Left ventricle myocardium superior (tissue), 1 donor: ENCODE measurements at regions not wholly inside any gene's neighbourhood (a gene's known extent, or its start where the extent isn't known, plus 50 kb on each side); places are given as distances from the start of the nearest gene placed in this dataset.
"Not testable (repeated sequence)": the region's sequence is repeated elsewhere in the genome, so short reads cannot be mapped to it uniquely, and the experiment has no call there.

Experiments used
- ATAC-seq: fragments of 200-7000 bp; cut with Tn5 transposase; one replicate; pipeline ENCODE4 v1.9.1; 2020; ENCODE audit warnings: mild to moderate bottlenecking, moderate library complexity
- DNase-seq: peaks from one replicate; pipeline ENCODE4 v3.0.0-alpha.2; 2020
- intact Hi-C: fragments of 100-400 bp; cut with micrococcal nuclease; formaldehyde crosslinking; loops from one replicate; pipeline ENCODE4 v1.11.0; 2022
- donor health status: DM: no; HTN: yes; CAD: no; lungs with severe emphysema.

- DNase-seq = peak; percentile 92
- ATAC-seq = peak; percentile 99
- intact Hi-C loops = no loop called here
Measured at GRCh38 chr5:67648201-67648671, 451.6 kb upstream of the CD180 start.

GRCh38 chr5:67647772-67648171 lies 451.2 kb upstream of the CD180 start:
- intact Hi-C loops = no loop called here
- DNase-seq (no peak), ATAC-seq (no peak)

GRCh38 chr5:67644221-67644920 lies 447.8 kb upstream of the CD180 start:
- no peak for ATAC-seq
- DNase-seq = no peak
- intact Hi-C loops = no loop called here

- DNase-seq (no peak), ATAC-seq (no peak)
- intact Hi-C loops = no loop called here
Measured at GRCh38 chr5:67643536-67643935, 446.9 kb upstream of the CD180 start.

GRCh38 chr5:67639976-67640375 lies 443.4 kb upstream of the CD180 start:
- intact Hi-C loops = no loop called here
- peak; percentile 27 for ATAC-seq
- no peak for DNase-seq

- intact Hi-C loops = no loop called here
- peak; percentile 52 for DNase-seq
- peak; percentile 17 for ATAC-seq
Measured at GRCh38 chr5:67639313-67639712, 442.7 kb upstream of the CD180 start.

- intact Hi-C loops = no loop called here
- DNase-seq (peak; percentile 30), ATAC-seq (peak; percentile 57)
Measured at GRCh38 chr5:67636850-67637524, 440.4 kb upstream of the CD180 start.

- intact Hi-C loops = no loop called here
- DNase-seq = peak; percentile 85
- peak; percentile 91 for ATAC-seq
Measured at GRCh38 chr5:67636091-67636490, 439.5 kb upstream of the CD180 start.

GRCh38 chr5:67627079-67627478 lies 430.5 kb upstream of the CD180 start:
- intact Hi-C loops, ATAC-seq, DNase-seq: not testable (repeated sequence)

GRCh38 chr5:67623078-67623477 lies 426.5 kb upstream of the CD180 start:
- peak; percentile 74 for ATAC-seq

GRCh38 chr5:67620424-67621397 lies 424.1 kb upstream of the CD180 start:
- intact Hi-C loops = no loop called here
- no peak for ATAC-seq

More at GRCh38 chr5:67623078-67623477, 426.5 kb upstream of the CD180 start:
- no peak for DNase-seq
- intact Hi-C loops = no loop called here

GRCh38 chr5:67619636-67620035 lies 423.0 kb upstream of the CD180 start:
- intact Hi-C loops = no loop called here
- no peak for DNase-seq
- no peak for ATAC-seq

More at GRCh38 chr5:67620424-67621397, 424.1 kb upstream of the CD180 start:
- DNase-seq = no peak

- DNase-seq = no peak
- ATAC-seq = no peak
- intact Hi-C loops = no loop called here
Measured at GRCh38 chr5:67619235-67619634, 422.6 kb upstream of the CD180 start.

- intact Hi-C loops = no loop called here
- ATAC-seq = no peak
- no peak for DNase-seq
Measured at GRCh38 chr5:67617051-67617450, 420.5 kb upstream of the CD180 start.

- no peak for ATAC-seq
- intact Hi-C loops = no loop called here
- no peak for DNase-seq
Measured at GRCh38 chr5:67612961-67613360, 416.4 kb upstream of the CD180 start.

GRCh38 chr5:67610186-67610912 lies 413.8 kb upstream of the CD180 start:
- intact Hi-C loops = no loop called here
- no peak for ATAC-seq
- no peak for DNase-seq

GRCh38 chr5:67607958-67608357 lies 411.4 kb upstream of the CD180 start:
- no peak for DNase-seq
- no peak for ATAC-seq
- intact Hi-C loops = no loop called here

- no peak for DNase-seq
- no peak for ATAC-seq
- intact Hi-C loops = no loop called here
Measured at GRCh38 chr5:67606586-67606947, 410.0 kb upstream of the CD180 start.
